Kidney epithelial cell (primary cell): ENCODE measurements at regions not wholly inside any gene's neighbourhood (a gene's known extent, or its start where the extent isn't known, plus 50 kb on each side); places are given as distances from the start of the nearest gene placed in this dataset.

Experiments
- DNase-seq: peaks from one replicate; pipeline ENCODE4 v3.0.0-alpha.2; 2010; ENCODE audit warnings: low read depth
- H3K27me3 ChIP-seq: 2 replicates; pipeline ENCODE4 v1.6.0; 2011; ENCODE audit warnings: low read length; ENCODE audit not compliant: control insufficient read depth, insufficient read depth
- H3K36me3 ChIP-seq: 2 replicates; pipeline ENCODE4 v1.5.1; 2011; ENCODE audit warnings: low read length; ENCODE audit not compliant: control insufficient read depth, insufficient read depth
- H3K4me3 ChIP-seq: 2 replicates; pipeline ENCODE4 v1.5.1; 2011; ENCODE audit warnings: low read depth, mild to moderate bottlenecking, control low read depth, low read length
- CTCF ChIP-seq: IDR thresholded peaks from 2 replicates; pipeline ENCODE4 v1.5.1; 2011; ENCODE audit warnings: mild to moderate bottlenecking, moderate library complexity, low read length, control low read depth, inconsistent platforms; ENCODE audit not compliant: insufficient read depth, poor library complexity, severe bottlenecking

- H3K4me3 ChIP-seq = no peak overlapping the region
- H3K36me3 ChIP-seq = no peaks in the 10 kb centered on the region
- no peaks in the 10 kb centered on the region for H3K27me3 ChIP-seq
- TF ChIP-seq CTCF = no peak
- no peak for DNase-seq
Measured at GRCh38 chr9:23171479-23171878, 654.6 kb downstream of the ELAVL2 start.

- DNase-seq = no peak
- H3K4me3 ChIP-seq = no peak overlapping the region
- H3K27me3 ChIP-seq = no peaks in the 10 kb centered on the region
- no peaks in the 10 kb centered on the region for H3K36me3 ChIP-seq
- no peak for TF ChIP-seq CTCF
Measured at GRCh38 chr9:23172206-23172605, 653.8 kb downstream of the ELAVL2 start.

GRCh38 chr9:23172979-23173637 is 652.9 kb downstream of the ELAVL2 start:
- Histone ChIP-seq H3K4me3 (no peak overlapping the region), H3K36me3 (no peaks in the 10 kb centered on the region), H3K27me3 (no peaks in the 10 kb centered on the region)
- no peak for DNase-seq
- no peak for TF ChIP-seq CTCF

- TF ChIP-seq CTCF = no peak
- Histone ChIP-seq H3K36me3 (no peaks in the 10 kb centered on the region), H3K27me3 (no peaks in the 10 kb centered on the region), H3K4me3 (no peak overlapping the region)
- DNase-seq = no peak
Measured at GRCh38 chr9:23194281-23194680, 631.8 kb downstream of the ELAVL2 start.

GRCh38 chr9:23215688-23216087 is 610.4 kb downstream of the ELAVL2 start:
- Histone ChIP-seq H3K36me3 (no peaks in the 10 kb centered on the region), H3K4me3 (no peak overlapping the region), H3K27me3 (no peaks in the 10 kb centered on the region)
- no peak for TF ChIP-seq CTCF
- DNase-seq = no peak

GRCh38 chr9:23219471-23219870 is 606.6 kb downstream of the ELAVL2 start:
- DNase-seq = no peak
- Histone ChIP-seq H3K36me3 (no peaks in the 10 kb centered on the region), H3K4me3 (no peak overlapping the region), H3K27me3 (no peaks in the 10 kb centered on the region)
- TF ChIP-seq CTCF = no peak
